ENCODE measurements at regions not wholly inside any gene's neighbourhood (a gene's known extent, or its start where the extent isn't known, plus 50 kb on each side); places are given as distances from the start of the nearest gene placed in this dataset.

GRCh38 chr13:80473695-80474094 is 132.8 kb upstream of the SPRY2 start (continued):
- TF ChIP-seq PRDM15 (CRISPR knock-in tag; IDR thresholded peaks at IDR 0.05) (no peak), BHLHE40 (IDR thresholded peaks at IDR 0.05; ENCODE audit: borderline replicate concordance in 1 of 2, low read depth in 2 of 2, low read length in 1 of 2) (no peak), CBX5 (IDR thresholded peaks at IDR 0.05; ENCODE audit: low read depth) (no peak), USF1 (IDR thresholded peaks at IDR 0.05; ENCODE audit: borderline replicate concordance, extremely low read length, insufficient read depth, low read depth, low read length) (no peak), PML (IDR thresholded peaks at IDR 0.05; ENCODE audit: low read length) (no peak), RELA (IDR thresholded peaks at IDR 0.05; ENCODE audit: borderline replicate concordance, partially characterized antibody) (no peak), NFXL1 (IDR thresholded peaks at IDR 0.05; ENCODE audit: borderline replicate concordance) (no peak)

- in situ Hi-C loops (cut with MboI) (no loop called here), intact Hi-C loops (cut with micrococcal nuclease; ENCODE audit: unreplicated experiment) (no loop called here)
- FAIRE-seq (no peak), ATAC-seq (no peak; the same call in 2 of the 3 replicates), DNase-seq (ENCODE audit: low read depth, low spot score) (no peak)
- H3K4me2 ChIP-seq (ENCODE audit: control insufficient read depth, insufficient read depth), result no peak overlapping the region
- H3K79me2 ChIP-seq (ENCODE audit: control insufficient read depth, insufficient read depth, low read length), result no peaks in the 10 kb centered on the region
- H3K27ac ChIP-seq (ENCODE audit: control insufficient read depth, insufficient read depth), result no peak overlapping the region
- H3K9me3 ChIP-seq (replicated peaks; ENCODE audit: control insufficient read depth, insufficient read depth, low read length), result no peaks in the 10 kb centered on the region
- TF ChIP-seq BACH1 (IDR thresholded peaks at IDR 0.05; ENCODE audit: borderline replicate concordance) (no peak), BRCA1 (IDR thresholded peaks at IDR 0.05; ENCODE audit: low read depth, low read length) (no peak), KLF5 (IDR thresholded peaks at IDR 0.05; ENCODE audit: partially characterized antibody) (no peak), ZNF384 (IDR thresholded peaks at IDR 0.05; ENCODE audit: borderline replicate concordance, low read depth, low read length) (no peak), CREB1 (IDR thresholded peaks at IDR 0.05; ENCODE audit: low read depth) (no peak), SMC3 (IDR thresholded peaks at IDR 0.05; ENCODE audit: borderline replicate concordance, low read length) (no peak), CREM (IDR thresholded peaks at IDR 0.05; ENCODE audit: low read depth) (no peak), FOXK2 (IDR thresholded peaks at IDR 0.05) (no peak), FOS (IDR thresholded peaks at IDR 0.05; ENCODE audit: borderline replicate concordance, extremely low read depth, insufficient read length) (no peak), POLR2A (IDR thresholded peaks at IDR 0.05; ENCODE audit: low read depth, low read length) (no peak), ATF2 (IDR thresholded peaks at IDR 0.05; ENCODE audit: low read length) (no peak), ASH2L (IDR thresholded peaks at IDR 0.05; ENCODE audit: borderline replicate concordance, low read depth) (no peak), PML (IDR thresholded peaks at IDR 0.05; ENCODE audit: low read length) (no peak)
- ChIA-PET SMC1A (ENCODE audit: uncharacterized antibody, unreplicated experiment) (interaction anchor here (1.2 to 11.2 kb wide), 3 partner anchors 15 to 85 kb away, joined by 4 to 209 read pairs (median 6); no protein-coding TSS in a partner anchor), CTCF (interaction anchor here (0.7 to 1.3 kb wide), 2 partner anchors 9 to 102 kb away, joined by 3 read pairs; no protein-coding TSS in a partner anchor), POLR2A (no interaction called here), RAD21 (ENCODE audit: unreplicated experiment) (interaction anchor here (0.9 to 1.5 kb wide), 2 partner anchors 8 to 122 kb away, joined by 3 to 5 read pairs; no protein-coding TSS in a partner anchor)
- BruUV-seq (replicated peaks), result no TSS peak
- WGBS (ENCODE audit: insufficient coverage, insufficient replicate concordance, low lambda C conversion rate, missing lambda C conversion rate), result 4% methylated on average over 3 of the region's 3 CpGs
- H3K36me3 ChIP-seq (ENCODE audit: control insufficient read depth in 2 of 2, insufficient read depth in 2 of 2, low read length in 1 of 2), result no peaks in the 10 kb centered on the region
- no peaks in the 10 kb centered on the region for H3K4me1 ChIP-seq (ENCODE audit: control insufficient read depth, insufficient read depth, low read length)
- no peak overlapping the region for H3K4me3 ChIP-seq
- no peaks in the 10 kb centered on the region for H3K27me3 ChIP-seq (replicated peaks in 1 of 2; ENCODE audit: control insufficient read depth in 2 of 2, insufficient read depth in 2 of 2, low read length in 1 of 2)
- no peaks in the 10 kb centered on the region for H4K20me1 ChIP-seq (ENCODE audit: control insufficient read depth, insufficient read depth)
- no peak overlapping the region for H3K9ac ChIP-seq (ENCODE audit: control insufficient read depth, insufficient read depth, low read length)
- H2AFZ ChIP-seq (ENCODE audit: control insufficient read depth, low read depth, low read length), result no peak overlapping the region
Measured at GRCh38 chr13:80469853-80470381, 129.0 kb upstream of the SPRY2 start.

All from GM12878 (cell line).